ENCODE measurements at regions not wholly inside any gene's neighbourhood (a gene's known extent, or its start where the extent isn't known, plus 50 kb on each side); places are given as distances from the start of the nearest gene placed in this dataset.

GRCh38 chr13:64314331-64314730, 2898.7 kb upstream of the PCDH20 start:
- H3K27me3 ChIP-seq, result no peaks in the 10 kb centered on the region
- no peak for DNase-seq (ENCODE audit: low spot score)
- H3K27ac ChIP-seq, result no peak overlapping the region
- TF ChIP-seq CTCF (IDR thresholded peaks at IDR 0.05), result no peak
- H3K4me1 ChIP-seq, result no peaks in the 10 kb centered on the region
- peaks cover 0 to 6% of the 10 kb centered on the region in 2 donors for H3K9me3 ChIP-seq
- no peaks in the 10 kb centered on the region for H3K36me3 ChIP-seq
- no peak overlapping the region for H3K4me3 ChIP-seq

- Histone ChIP-seq H3K4me3 (no peak overlapping the region), H3K4me1 (no peaks in the 10 kb centered on the region), H3K27ac (no peak overlapping the region), H3K27me3 (no peaks in the 10 kb centered on the region), H3K36me3 (no peaks in the 10 kb centered on the region), H3K9me3 (peaks cover 0 to 6% of the 10 kb centered on the region in 2 donors)
- TF ChIP-seq CTCF (IDR thresholded peaks at IDR 0.05), result no peak
- DNase-seq (ENCODE audit: low spot score), result no peak
Measured at GRCh38 chr13:64311948-64312347, 2896.3 kb upstream of the PCDH20 start.

GRCh38 chr13:64311112-64311511, 2895.5 kb upstream of the PCDH20 start:
- Histone ChIP-seq H3K4me3 (no peak overlapping the region), H3K4me1 (no peaks in the 10 kb centered on the region), H3K27ac (no peak overlapping the region), H3K27me3 (no peaks in the 10 kb centered on the region), H3K9me3 (peaks cover 0 to 6% of the 10 kb centered on the region in 2 donors), H3K36me3 (no peaks in the 10 kb centered on the region)
- no peak for DNase-seq (ENCODE audit: low spot score)
- no peak for TF ChIP-seq CTCF (IDR thresholded peaks at IDR 0.05)

GRCh38 chr13:64305246-64305645, 2889.6 kb upstream of the PCDH20 start:
- H3K36me3 ChIP-seq, result no peaks in the 10 kb centered on the region
- no peaks in the 10 kb centered on the region for H3K27me3 ChIP-seq
- H3K27ac ChIP-seq, result no peak overlapping the region
- no peaks in the 10 kb centered on the region for H3K4me1 ChIP-seq
- no peaks in the 10 kb centered on the region for H3K9me3 ChIP-seq
- TF ChIP-seq CTCF (IDR thresholded peaks at IDR 0.05), result no peak
- no peak overlapping the region for H3K4me3 ChIP-seq
- DNase-seq (ENCODE audit: low spot score), result no peak

- H3K27ac ChIP-seq, result no peak overlapping the region
- no peak for DNase-seq (ENCODE audit: low spot score)
- no peak for TF ChIP-seq CTCF (IDR thresholded peaks at IDR 0.05)
- H3K27me3 ChIP-seq, result no peaks in the 10 kb centered on the region
- no peaks in the 10 kb centered on the region for H3K36me3 ChIP-seq
- H3K4me1 ChIP-seq, result no peaks in the 10 kb centered on the region
- H3K9me3 ChIP-seq, result no peaks in the 10 kb centered on the region
- no peak overlapping the region for H3K4me3 ChIP-seq
Measured at GRCh38 chr13:64300239-64300638, 2884.6 kb upstream of the PCDH20 start.

- DNase-seq (ENCODE audit: low spot score), result no peak
- H3K9me3 ChIP-seq, result no peaks in the 10 kb centered on the region
- no peaks in the 10 kb centered on the region for H3K36me3 ChIP-seq
- H3K27ac ChIP-seq, result no peak overlapping the region
- no peak for TF ChIP-seq CTCF (IDR thresholded peaks at IDR 0.05)
- H3K27me3 ChIP-seq, result no peaks in the 10 kb centered on the region
- no peak overlapping the region for H3K4me3 ChIP-seq
- no peaks in the 10 kb centered on the region for H3K4me1 ChIP-seq
Measured at GRCh38 chr13:64293923-64294322, 2878.3 kb upstream of the PCDH20 start.
